ENCODE measurements at regions not wholly inside any gene's neighbourhood (a gene's known extent, or its start where the extent isn't known, plus 50 kb on each side); places are given as distances from the start of the nearest gene placed in this dataset.

- no peaks in the 10 kb centered on the region for H3K27me3 ChIP-seq (ENCODE audit: control insufficient read depth, insufficient read depth, low read length)
- no peak overlapping the region for H3K27ac ChIP-seq (ENCODE audit: low read length)
- no peaks in the 10 kb centered on the region for H3K4me1 ChIP-seq (ENCODE audit: control insufficient read depth, low read depth, low read length)
- no peak overlapping the region for H3K4me3 ChIP-seq (ENCODE audit: low read length)
- H3K9me3 ChIP-seq (ENCODE audit: control insufficient read depth, low read depth, low read length): no peaks in the 10 kb centered on the region
- no peak overlapping the region for H3K9ac ChIP-seq (ENCODE audit: low read length)
- H3K36me3 ChIP-seq (ENCODE audit: control insufficient read depth, low read depth, low read length): no peaks in the 10 kb centered on the region
Measured at GRCh38 chr3:90025019-90025418, 917.6 kb downstream of the EPHA3 start.

GRCh38 chr3:90026406-90026805 lies 919.0 kb downstream of the EPHA3 start:
- H3K9ac ChIP-seq (ENCODE audit: low read length): no peak overlapping the region
- no peaks in the 10 kb centered on the region for H3K36me3 ChIP-seq (ENCODE audit: control insufficient read depth, low read depth, low read length)
- H3K27me3 ChIP-seq (ENCODE audit: control insufficient read depth, insufficient read depth, low read length): no peaks in the 10 kb centered on the region
- no peak overlapping the region for H3K4me3 ChIP-seq (ENCODE audit: low read length)
- no peaks in the 10 kb centered on the region for H3K9me3 ChIP-seq (ENCODE audit: control insufficient read depth, low read depth, low read length)
- no peaks in the 10 kb centered on the region for H3K4me1 ChIP-seq (ENCODE audit: control insufficient read depth, low read depth, low read length)
- no peak overlapping the region for H3K27ac ChIP-seq (ENCODE audit: low read length)

GRCh38 chr3:90031121-90031520 lies 923.7 kb downstream of the EPHA3 start:
- Histone ChIP-seq H3K9ac (ENCODE audit: low read length) (no peak overlapping the region), H3K4me1 (ENCODE audit: control insufficient read depth, low read depth, low read length) (peaks cover 20% of the 10 kb centered on the region)

GRCh38 chr3:90032980-90033641 lies 925.7 kb downstream of the EPHA3 start:
- H3K4me3 ChIP-seq (ENCODE audit: low read length): no peak overlapping the region

More at GRCh38 chr3:90031121-90031520, 923.7 kb downstream of the EPHA3 start:
- H3K27me3 ChIP-seq (ENCODE audit: control insufficient read depth, insufficient read depth, low read length): no peaks in the 10 kb centered on the region
- H3K36me3 ChIP-seq (ENCODE audit: control insufficient read depth, low read depth, low read length): no peaks in the 10 kb centered on the region
- H3K9me3 ChIP-seq (ENCODE audit: control insufficient read depth, low read depth, low read length): no peaks in the 10 kb centered on the region
- no peak overlapping the region for H3K4me3 ChIP-seq (ENCODE audit: low read length)
- no peak overlapping the region for H3K27ac ChIP-seq (ENCODE audit: low read length)

GRCh38 chr3:90034038-90034437 lies 926.6 kb downstream of the EPHA3 start:
- peaks cover 36% of the 10 kb centered on the region for H3K4me1 ChIP-seq (ENCODE audit: control insufficient read depth, low read depth, low read length)
- no peaks in the 10 kb centered on the region for H3K36me3 ChIP-seq (ENCODE audit: control insufficient read depth, low read depth, low read length)
- no peaks in the 10 kb centered on the region for H3K9me3 ChIP-seq (ENCODE audit: control insufficient read depth, low read depth, low read length)
- H3K9ac ChIP-seq (ENCODE audit: low read length): no peak overlapping the region
- H3K27me3 ChIP-seq (ENCODE audit: control insufficient read depth, insufficient read depth, low read length): no peaks in the 10 kb centered on the region
- H3K27ac ChIP-seq (ENCODE audit: low read length): no peak overlapping the region
- no peak overlapping the region for H3K4me3 ChIP-seq (ENCODE audit: low read length)

More at GRCh38 chr3:90032980-90033641, 925.7 kb downstream of the EPHA3 start:
- Histone ChIP-seq H3K4me1 (ENCODE audit: control insufficient read depth, low read depth, low read length) (peaks cover 36% of the 10 kb centered on the region), H3K36me3 (ENCODE audit: control insufficient read depth, low read depth, low read length) (no peaks in the 10 kb centered on the region), H3K9me3 (ENCODE audit: control insufficient read depth, low read depth, low read length) (no peaks in the 10 kb centered on the region), H3K27ac (ENCODE audit: low read length) (no peak overlapping the region), H3K27me3 (ENCODE audit: control insufficient read depth, insufficient read depth, low read length) (no peaks in the 10 kb centered on the region), H3K9ac (ENCODE audit: low read length) (no peak overlapping the region)

GRCh38 chr3:90035643-90036042 lies 928.2 kb downstream of the EPHA3 start:
- Histone ChIP-seq H3K9me3 (ENCODE audit: control insufficient read depth, low read depth, low read length) (no peaks in the 10 kb centered on the region), H3K9ac (ENCODE audit: low read length) (no peak overlapping the region), H3K4me1 (ENCODE audit: control insufficient read depth, low read depth, low read length) (peaks cover 36% of the 10 kb centered on the region), H3K36me3 (ENCODE audit: control insufficient read depth, low read depth, low read length) (no peaks in the 10 kb centered on the region), H3K4me3 (ENCODE audit: low read length) (no peak overlapping the region), H3K27me3 (ENCODE audit: control insufficient read depth, insufficient read depth, low read length) (no peaks in the 10 kb centered on the region), H3K27ac (ENCODE audit: low read length) (no peak overlapping the region)

GRCh38 chr3:90036939-90037469 lies 929.6 kb downstream of the EPHA3 start:
- H3K27ac ChIP-seq (ENCODE audit: low read length): no peak overlapping the region
- no peaks in the 10 kb centered on the region for H3K36me3 ChIP-seq (ENCODE audit: control insufficient read depth, low read depth, low read length)
- H3K9me3 ChIP-seq (ENCODE audit: control insufficient read depth, low read depth, low read length): no peaks in the 10 kb centered on the region
- H3K4me1 ChIP-seq (ENCODE audit: control insufficient read depth, low read depth, low read length): peaks cover 36% of the 10 kb centered on the region
- peak overlapping the region; percentile 1 for H3K4me3 ChIP-seq (ENCODE audit: low read length)
- no peak overlapping the region for H3K9ac ChIP-seq (ENCODE audit: low read length)
- no peaks in the 10 kb centered on the region for H3K27me3 ChIP-seq (ENCODE audit: control insufficient read depth, insufficient read depth, low read length)

GRCh38 chr3:90039994-90040393 lies 932.6 kb downstream of the EPHA3 start:
- Histone ChIP-seq H3K9ac (ENCODE audit: low read length) (no peak overlapping the region), H3K36me3 (ENCODE audit: control insufficient read depth, low read depth, low read length) (no peaks in the 10 kb centered on the region), H3K27ac (ENCODE audit: low read length) (no peak overlapping the region), H3K4me1 (ENCODE audit: control insufficient read depth, low read depth, low read length) (peaks cover 25% of the 10 kb centered on the region), H3K4me3 (ENCODE audit: low read length) (no peak overlapping the region), H3K9me3 (ENCODE audit: control insufficient read depth, low read depth, low read length) (no peaks in the 10 kb centered on the region), H3K27me3 (ENCODE audit: control insufficient read depth, insufficient read depth, low read length) (no peaks in the 10 kb centered on the region)

- H3K4me3 ChIP-seq (ENCODE audit: low read length): no peak overlapping the region
- H3K27me3 ChIP-seq (ENCODE audit: control insufficient read depth, insufficient read depth, low read length): no peaks in the 10 kb centered on the region
- H3K27ac ChIP-seq (ENCODE audit: low read length): no peak overlapping the region
- H3K9me3 ChIP-seq (ENCODE audit: control insufficient read depth, low read depth, low read length): no peaks in the 10 kb centered on the region
- H3K4me1 ChIP-seq (ENCODE audit: control insufficient read depth, low read depth, low read length): peaks cover 22% of the 10 kb centered on the region
- no peak overlapping the region for H3K9ac ChIP-seq (ENCODE audit: low read length)
- H3K36me3 ChIP-seq (ENCODE audit: control insufficient read depth, low read depth, low read length): no peaks in the 10 kb centered on the region
Measured at GRCh38 chr3:90040554-90040953, 933.1 kb downstream of the EPHA3 start.

- H3K9me3 ChIP-seq (ENCODE audit: control insufficient read depth, low read depth, low read length): no peaks in the 10 kb centered on the region
- no peaks in the 10 kb centered on the region for H3K27me3 ChIP-seq (ENCODE audit: control insufficient read depth, insufficient read depth, low read length)
- H3K27ac ChIP-seq (ENCODE audit: low read length): no peak overlapping the region
- no peak overlapping the region for H3K9ac ChIP-seq (ENCODE audit: low read length)
- no peak overlapping the region for H3K4me3 ChIP-seq (ENCODE audit: low read length)
- peaks cover 11% of the 10 kb centered on the region for H3K4me1 ChIP-seq (ENCODE audit: control insufficient read depth, low read depth, low read length)
- no peaks in the 10 kb centered on the region for H3K36me3 ChIP-seq (ENCODE audit: control insufficient read depth, low read depth, low read length)
Measured at GRCh38 chr3:90041995-90042394, 934.6 kb downstream of the EPHA3 start.

GRCh38 chr3:90043287-90043686 lies 935.9 kb downstream of the EPHA3 start:
- Histone ChIP-seq H3K36me3 (ENCODE audit: control insufficient read depth, low read depth, low read length) (no peaks in the 10 kb centered on the region), H3K9me3 (ENCODE audit: control insufficient read depth, low read depth, low read length) (no peaks in the 10 kb centered on the region), H3K4me1 (ENCODE audit: control insufficient read depth, low read depth, low read length) (no peaks in the 10 kb centered on the region), H3K9ac (ENCODE audit: low read length) (no peak overlapping the region), H3K4me3 (ENCODE audit: low read length) (no peak overlapping the region), H3K27ac (ENCODE audit: low read length) (no peak overlapping the region), H3K27me3 (ENCODE audit: control insufficient read depth, insufficient read depth, low read length) (no peaks in the 10 kb centered on the region)

All from iPS-18a (cell line).